HG02981 (cell line): ENCODE measurements at regions not wholly inside any gene's neighbourhood (a gene's known extent, or its start where the extent isn't known, plus 50 kb on each side); places are given as distances from the start of the nearest gene placed in this dataset.

Experiments used
- ATAC-seq: cut with Tn5 transposase; IDR thresholded peaks from one replicate; pipeline ENCODE4 v1.9.1; 2021; ENCODE audit warnings: mild to moderate bottlenecking, moderate library complexity; ENCODE audit not compliant: unreplicated experiment

DNA sequence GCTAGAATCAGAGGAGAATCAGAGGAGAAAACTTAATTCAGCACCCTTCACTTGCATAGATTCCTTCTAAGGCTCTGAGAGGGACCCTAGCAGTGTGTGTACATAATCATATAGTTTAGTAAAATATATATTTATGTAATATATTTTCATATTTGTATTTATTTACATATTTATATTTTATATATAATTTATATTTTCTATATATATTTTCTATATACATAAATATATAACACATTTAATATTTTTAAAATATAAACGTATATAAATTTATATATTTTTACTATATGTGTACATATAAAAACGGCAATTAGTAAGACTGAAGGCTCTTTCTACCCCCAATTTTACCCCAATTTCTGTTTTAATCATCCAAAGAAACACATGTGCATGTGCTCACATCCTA lies 80.3 kb downstream of the NXPE2 start:
- no peak for ATAC-seq

DNA sequence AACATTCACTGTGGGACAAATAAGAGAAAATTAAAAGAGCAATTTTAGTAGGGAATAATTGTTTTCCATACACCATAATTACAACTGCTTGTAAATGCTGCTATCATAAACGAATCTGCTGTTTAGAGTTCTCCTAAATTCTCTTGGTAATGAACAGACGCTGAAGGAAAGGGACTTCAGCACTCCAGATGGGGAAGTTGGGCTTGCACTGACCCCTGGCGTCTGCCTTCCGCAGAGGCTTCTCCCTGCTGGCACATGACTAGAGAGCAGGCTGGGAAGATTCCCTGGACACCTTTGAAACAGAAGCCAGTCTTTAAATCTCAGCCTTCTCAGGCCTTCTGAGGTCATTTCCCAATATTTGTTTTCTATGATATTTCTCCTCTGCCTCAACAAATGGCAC lies 84.1 kb downstream of the NXPE2 start:
- ATAC-seq = no peak

DNA sequence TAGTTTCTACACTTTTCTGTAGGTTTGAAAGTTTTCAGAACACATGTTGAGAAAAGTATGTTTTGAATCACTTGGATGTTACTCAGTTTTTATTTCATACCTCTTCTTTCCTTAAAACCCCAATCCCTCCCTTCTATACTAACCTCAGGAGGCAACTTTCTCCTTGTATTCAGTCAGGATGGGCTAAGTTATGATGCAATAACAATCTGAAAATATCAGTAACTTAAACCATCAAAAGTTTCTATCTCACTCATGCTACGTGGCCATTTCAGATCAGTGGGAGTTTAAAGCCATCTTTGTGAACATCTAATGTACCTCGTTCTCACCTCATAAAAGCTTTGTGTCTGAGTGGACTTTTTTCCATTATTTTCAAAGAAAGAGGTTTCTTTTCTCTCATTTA lies 86.2 kb downstream of the NXPE2 start:
- ATAC-seq = no peak

DNA sequence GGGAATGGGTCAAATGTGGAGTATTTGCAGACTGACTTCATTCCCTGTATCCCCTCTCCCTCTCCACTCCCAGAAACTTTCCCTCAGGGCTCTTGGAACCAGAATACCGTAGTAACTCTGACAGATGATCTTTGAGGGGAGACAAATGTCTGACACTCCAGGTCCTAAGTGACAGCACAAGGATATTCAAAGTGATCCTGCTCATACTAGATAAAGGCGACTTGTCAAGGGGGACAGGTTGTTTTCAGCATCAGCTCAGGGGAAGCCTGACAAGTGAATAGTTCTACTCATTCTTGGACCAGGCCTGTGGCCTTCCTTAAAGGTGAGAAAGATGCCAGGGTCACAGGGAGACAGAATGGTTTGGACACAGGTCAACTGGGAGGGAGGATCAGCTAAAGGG lies 92.8 kb downstream of the NXPE2 start:
- ATAC-seq = no peak

DNA sequence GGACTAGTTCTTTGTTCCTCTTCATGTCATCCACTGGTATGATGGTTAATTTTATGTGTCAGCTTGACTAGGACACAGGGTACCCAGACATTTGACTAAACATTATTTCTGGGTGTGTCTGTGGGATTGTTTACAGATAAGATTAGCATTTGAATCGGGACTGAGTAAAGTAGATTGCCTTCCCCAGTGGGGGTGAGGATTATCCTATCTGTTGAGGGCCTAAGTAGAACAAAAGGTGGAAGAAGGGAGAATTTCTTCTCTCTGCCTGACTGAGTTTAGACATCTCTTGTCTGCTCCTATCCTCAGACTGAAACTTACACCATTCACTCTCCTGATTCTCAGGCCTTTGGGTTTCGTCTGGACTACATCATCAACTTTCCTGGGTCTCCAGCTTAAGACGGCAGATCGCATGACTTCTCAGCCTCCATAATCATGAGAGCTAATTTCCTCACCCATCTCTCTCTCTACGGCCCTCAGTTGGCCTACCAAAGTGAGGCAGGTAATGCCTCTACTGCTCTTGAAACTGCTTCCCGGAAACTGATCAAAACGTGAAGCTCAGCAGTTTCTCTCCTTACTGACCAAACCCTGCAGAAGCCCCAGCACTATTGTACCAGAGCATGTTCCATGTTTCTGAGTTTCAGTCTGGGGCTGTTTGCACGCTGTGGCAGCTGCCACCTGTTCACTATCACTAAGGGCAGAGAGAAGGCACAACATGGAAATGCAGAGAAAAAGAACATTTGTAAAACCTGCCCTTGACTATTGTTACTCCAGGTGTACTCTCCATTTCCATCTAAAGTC lies 95.4 kb downstream of the NXPE2 start:
- no peak for ATAC-seq

DNA sequence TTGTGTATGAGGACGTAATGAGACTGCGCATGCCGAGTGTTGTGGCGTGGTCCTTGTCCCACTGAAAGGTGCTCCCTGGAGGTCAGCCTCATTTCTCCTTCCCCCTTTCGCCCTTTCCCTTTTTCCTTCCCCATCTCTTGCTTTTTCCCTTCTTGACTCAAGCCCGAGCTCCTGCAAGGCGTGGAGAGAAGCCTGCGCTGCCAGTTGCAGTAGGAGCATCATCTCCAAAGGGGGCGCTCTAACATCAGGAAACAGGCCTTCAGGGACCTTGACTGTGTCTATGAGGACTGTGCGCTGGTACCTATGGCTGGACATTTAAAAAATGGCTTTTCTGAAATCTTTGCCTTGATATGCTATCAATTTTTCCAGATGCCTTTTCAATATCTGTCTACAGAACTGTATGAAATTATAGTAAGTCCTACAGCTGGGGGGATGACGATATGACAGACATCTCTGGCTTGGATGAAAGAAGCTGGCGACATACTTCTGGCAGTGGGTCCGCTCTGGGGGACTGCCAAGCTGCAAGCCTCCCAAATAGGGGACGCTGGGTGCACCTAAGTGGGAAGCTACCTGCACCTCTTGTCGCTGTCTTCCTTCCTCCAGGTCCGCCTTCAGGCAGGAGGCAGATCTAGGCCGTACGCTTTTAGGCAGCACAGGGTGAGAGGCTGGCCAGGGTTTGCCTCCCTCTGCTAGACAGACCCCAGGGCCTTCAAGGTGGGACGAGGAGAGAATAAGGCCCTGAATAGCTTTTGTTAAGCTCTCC lies 96.5 kb downstream of the NXPE2 start:
- ATAC-seq = no peak

DNA sequence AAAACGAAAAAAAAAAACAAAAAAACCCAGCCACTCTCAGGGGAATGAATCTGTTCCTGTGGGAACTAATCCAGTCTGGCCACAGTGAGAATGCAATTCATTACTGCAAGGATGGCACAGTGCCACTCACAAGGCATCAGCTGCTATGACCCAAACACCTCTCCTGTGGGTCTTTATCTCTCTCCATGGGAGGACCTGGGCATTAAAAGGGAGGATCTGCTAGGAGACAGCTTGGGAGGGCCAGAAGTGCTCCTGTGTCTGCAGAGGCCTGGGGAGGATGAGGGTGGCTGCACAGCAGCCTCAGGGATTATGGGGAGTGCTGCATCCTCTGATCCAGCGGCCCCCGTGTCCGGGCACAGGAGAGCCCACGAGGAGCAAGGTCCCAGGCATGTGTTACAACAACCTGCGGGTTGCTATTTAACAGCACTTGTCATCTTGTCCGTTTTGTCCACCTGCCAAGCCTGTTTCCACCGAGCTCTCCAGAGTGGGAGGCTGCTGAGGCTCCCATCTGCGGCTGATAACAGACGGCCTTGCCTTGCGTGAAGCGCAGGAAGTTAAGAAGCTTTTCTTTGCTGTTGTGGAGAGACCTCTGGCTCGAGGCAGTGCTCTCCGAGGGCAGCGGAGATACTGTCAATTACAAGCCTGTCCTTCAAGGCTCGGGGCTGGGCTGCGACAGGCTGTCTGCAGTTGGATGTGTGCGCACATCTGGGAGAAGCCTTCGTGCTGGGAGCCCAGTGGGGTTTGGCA lies 97.7 kb downstream of the NXPE2 start:
- no peak for ATAC-seq

- ATAC-seq = no peak
Observed at GRCh38 chr11:114776956-114777355, 98.6 kb downstream of the NXPE2 start.

GRCh38 chr11:114779189-114779588 lies 100.9 kb downstream of the NXPE2 start:
- ATAC-seq = no peak

DNA sequence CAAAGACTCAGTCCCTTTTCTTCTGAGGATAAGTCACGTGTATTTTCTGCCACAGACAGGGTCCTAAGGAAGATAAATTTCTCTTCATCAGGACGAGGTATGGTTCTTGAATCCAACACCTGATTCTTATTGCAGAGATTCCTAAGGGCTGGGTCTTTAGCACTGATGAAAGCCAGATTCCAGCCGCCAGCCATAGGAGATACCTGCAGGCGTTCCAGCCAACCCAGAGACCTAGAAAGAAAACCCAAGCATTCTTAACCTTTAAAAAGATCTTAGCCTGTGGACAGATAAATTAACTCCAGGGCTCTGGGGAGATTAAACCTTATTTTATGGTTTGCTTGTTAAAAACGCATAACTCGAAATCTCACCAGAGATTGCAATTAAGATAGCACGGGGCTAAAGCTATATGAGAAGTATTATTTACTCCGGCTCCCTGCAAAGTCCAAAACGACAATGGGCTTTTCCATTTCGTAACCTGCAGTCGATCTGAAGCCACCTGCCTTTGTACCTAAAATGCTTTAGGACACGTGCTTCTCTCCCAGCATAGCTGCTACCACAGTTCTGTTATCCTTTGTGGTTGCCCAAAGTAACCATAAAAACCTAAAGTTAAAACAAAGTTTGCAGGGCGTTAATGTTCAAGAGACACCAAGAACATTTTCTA lies 104.5 kb downstream of the NXPE2 start:
- no peak for ATAC-seq

DNA sequence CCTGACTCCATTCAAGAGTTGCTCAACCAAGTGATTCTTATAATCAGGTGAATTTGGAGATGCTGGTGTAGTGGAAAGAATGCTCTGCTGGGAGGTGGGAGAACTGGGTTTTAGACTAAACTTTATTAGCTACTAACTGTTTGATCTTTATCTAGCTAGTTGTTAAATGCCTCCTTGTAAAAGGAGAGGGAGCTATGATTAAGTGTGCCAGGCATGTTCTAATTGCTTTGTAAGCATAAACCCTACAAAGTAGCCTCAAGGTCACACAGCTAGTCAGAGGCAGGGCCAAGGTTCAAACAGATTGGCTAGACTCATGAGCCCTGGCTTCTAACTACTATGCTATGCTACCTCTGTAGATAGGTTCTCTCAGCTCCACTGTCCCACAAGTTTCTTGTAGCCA lies 105.5 kb downstream of the NXPE2 start:
- no peak for ATAC-seq

- ATAC-seq = no peak
Observed at GRCh38 chr11:114784216-114784615, 105.9 kb downstream of the NXPE2 start.

DNA sequence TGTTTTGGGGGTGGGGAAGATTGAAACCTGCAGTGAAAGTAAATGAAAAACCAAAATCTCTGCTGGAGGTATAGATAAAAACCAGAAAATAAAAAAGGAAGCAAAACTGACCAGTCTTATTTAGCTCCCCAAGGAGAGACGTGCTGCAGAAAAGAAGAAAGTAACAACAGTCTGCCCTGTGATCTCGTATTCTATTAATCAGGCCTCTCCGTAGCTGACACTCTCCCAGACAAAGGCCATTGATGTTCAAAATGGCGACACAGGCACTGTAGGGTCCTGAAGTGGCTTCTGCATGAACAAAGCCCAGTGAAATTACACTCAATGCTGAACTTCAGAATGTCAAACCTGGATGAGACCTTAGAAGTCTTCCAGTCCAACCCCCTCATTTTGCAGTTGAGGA lies 106.6 kb downstream of the NXPE2 start:
- ATAC-seq = no peak

DNA sequence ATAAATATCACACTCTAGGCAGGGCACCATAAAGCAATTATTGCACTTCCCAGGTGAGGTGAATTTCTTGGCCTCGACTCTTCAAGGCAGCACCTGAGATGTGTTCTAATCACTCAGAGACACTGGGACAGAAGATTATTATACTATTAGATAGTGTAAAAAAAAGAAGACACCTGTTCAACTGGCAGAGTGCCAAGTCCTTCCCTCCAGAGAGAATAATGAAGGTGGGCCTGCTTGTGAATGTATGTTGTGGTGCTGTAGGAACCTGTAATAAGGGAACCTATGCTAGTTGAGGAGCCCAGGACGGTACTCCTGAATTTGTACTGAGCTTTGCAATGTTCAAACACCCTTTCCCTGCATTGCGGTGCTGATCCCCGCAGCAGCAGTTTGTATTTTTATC lies 107.5 kb downstream of the NXPE2 start:
- ATAC-seq = no peak

GRCh38 chr11:114787126-114787525 lies 108.8 kb downstream of the NXPE2 start:
- ATAC-seq = no peak

DNA sequence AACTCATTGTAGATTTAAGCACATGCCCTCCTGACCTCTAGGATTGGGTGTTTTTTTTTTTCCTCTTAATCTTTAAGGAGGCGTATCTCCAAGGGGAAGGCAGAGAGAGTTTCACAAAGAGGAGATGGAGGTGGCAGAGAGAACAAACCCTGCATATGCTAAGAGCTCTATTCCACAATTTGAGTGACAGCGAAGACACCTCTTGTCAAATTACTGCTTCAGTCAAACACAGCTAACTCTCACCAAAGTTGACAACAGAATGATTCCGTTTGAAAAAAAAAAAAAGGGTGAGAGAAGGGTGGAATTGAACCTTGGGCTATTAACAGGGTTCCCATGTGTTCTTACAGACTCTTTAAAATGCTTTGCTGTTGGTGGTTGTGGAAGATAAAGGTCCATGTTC lies 112.6 kb downstream of the NXPE2 start:
- no peak for ATAC-seq

DNA sequence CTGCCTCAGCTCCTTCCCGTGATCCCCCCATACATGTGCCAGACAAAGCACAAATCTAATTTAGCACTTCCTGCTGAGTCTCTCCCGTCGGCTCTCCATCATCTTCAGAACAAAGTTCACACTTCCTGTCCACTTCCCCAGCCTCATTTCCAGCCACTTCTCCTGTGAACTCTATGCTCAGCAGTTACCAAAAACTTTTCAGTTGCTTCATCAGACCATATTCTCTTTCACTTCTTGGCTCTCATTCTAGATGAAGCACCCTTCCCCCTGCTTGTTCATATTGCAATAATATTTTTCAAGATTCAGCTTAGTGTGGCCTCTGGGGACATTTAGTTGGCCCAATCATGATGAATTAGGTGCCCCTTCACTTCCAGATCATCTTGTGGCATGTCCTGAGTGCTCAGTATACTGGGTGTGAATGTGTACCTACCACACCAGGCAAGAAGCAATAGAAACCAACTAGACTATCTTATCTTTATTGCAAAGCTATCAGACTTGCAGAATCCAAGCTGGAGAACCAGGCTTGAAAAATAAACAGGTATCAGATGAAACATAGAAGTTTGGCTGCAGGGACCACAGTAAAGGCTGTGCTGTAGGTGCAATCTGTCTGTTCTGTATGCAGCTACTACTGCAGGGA lies 115.8 kb downstream of the NXPE2 start:
- ATAC-seq = no peak

DNA sequence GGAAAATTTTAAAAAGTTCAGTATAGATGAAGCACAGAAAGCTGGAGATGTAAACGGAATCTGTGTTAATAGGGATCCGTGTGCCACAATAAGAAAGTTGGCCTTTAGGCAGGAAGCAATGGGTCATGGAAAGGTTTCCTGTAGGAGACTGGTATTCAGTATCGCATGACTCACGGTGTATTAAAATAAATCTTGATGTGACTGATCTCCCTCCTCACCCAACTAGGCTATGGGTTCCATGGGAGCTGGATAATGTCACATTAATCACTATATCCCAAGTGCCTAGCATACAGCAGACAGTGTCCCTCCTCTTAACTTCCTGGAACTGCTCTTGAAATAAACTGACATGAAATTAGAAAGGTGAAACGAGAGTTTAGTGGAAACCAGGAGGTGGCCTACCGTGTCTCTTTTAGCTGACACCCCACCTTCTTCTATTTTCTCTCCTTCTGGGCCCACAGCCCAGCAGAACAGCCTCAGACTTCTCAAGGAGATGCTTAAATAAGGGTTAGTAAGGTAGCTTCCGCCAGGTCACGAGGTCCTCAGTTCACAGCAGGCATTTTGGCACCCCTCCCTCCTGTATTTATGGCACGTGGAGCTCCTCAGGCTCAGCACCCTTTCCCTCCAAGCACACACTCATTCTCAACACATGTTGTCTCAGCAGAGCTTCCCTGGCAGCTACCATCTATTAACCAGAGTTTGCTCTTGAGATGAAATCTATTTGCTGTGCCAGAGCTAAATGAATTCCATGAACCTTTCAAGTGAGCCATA lies 118.8 kb downstream of the NXPE2 start:
- ATAC-seq = no peak

DNA sequence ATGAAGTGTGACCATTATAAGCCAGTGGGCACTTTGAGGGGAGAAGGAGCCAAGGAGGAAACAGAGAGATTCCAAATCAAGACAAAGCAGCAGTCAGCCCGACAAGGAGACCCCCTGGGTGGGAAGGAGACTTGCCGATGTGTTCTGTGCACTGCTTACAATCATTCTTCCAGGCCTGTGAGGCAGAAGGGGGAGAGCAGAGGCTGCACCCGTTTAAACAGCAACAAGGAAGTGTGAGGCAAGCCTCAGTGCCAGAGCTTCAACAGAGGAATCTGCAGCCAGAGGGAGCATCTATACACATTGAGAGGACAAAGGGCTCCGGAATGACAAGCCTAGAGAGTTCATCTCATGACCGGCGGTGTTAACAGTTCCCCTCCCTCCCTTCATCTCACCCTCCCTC lies 121.1 kb downstream of the NXPE2 start:
- ATAC-seq = no peak

DNA sequence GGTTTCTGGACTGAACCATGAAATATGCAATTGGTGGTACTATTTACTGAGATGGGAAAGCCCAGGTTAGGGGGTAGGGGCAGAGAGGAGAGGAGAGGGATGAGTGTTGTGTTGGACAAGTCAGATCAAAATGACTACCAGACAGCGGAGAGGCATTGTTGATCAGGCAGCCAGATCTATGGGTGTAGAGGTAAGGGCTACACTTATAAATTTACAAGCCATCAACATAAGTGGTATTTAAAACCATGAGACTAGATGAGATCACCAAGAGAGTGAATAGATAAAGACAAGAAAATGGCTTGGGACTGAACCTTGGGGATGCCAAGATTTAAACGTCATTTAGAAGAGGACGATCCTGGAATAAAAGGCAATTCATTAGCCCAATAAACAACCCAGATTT lies 123.4 kb downstream of the NXPE2 start:
- ATAC-seq = no peak
